Liver (tissue), 8 donors: ENCODE measurements at regions not wholly inside any gene's neighbourhood (a gene's known extent, or its start where the extent isn't known, plus 50 kb on each side); places are given as distances from the start of the nearest gene placed in this dataset.

Experiments
- DNase-seq: peaks from one replicate; pipeline ENCODE4 v3.0.0-alpha.2; 2017; ENCODE audit warnings: low spot score
- H3K27ac ChIP-seq, 2 donors: one replicate each; pipeline ENCODE4 v1.7.0; 2013; ENCODE audit warnings: inconsistent platforms in 2 of 2, low read length in 2 of 2, control low read depth in 1 of 2, low read depth in 1 of 2, mild to moderate bottlenecking in 1 of 2
- H3K27me3 ChIP-seq, 4 donors: one replicate each; pipeline versions ENCODE4 v1.6.1 to v1.7.0; 2013; ENCODE audit warnings: low read length in 3 of 4, inconsistent platforms in 1 of 4, mild to moderate bottlenecking in 1 of 4, moderate library complexity in 1 of 4; ENCODE audit not compliant: control insufficient read depth in 4 of 4, insufficient read depth in 4 of 4
- H3K36me3 ChIP-seq, 4 donors: one replicate each; pipeline versions ENCODE4 v1.6.1 to v1.7.0; 2013; ENCODE audit warnings: low read length in 3 of 4, mild to moderate bottlenecking in 3 of 4, low read depth in 1 of 4, moderate library complexity in 1 of 4; ENCODE audit not compliant: control insufficient read depth in 4 of 4, insufficient read depth in 3 of 4
- H3K4me1 ChIP-seq, 4 donors: one replicate each; pipeline versions ENCODE4 v1.6.1 to v1.7.0; 2013; ENCODE audit warnings: low read length in 3 of 4, mild to moderate bottlenecking in 3 of 4, moderate library complexity in 1 of 4; ENCODE audit not compliant: control insufficient read depth in 4 of 4, insufficient read depth in 4 of 4
- H3K4me3 ChIP-seq, 3 donors: one replicate each; pipeline versions ENCODE4 v1.6.1 to v1.7.0; 2013; ENCODE audit warnings: low read length in 3 of 3, control low read depth in 1 of 3, low read depth in 1 of 3, mild to moderate bottlenecking in 1 of 3
- H3K9ac ChIP-seq, 2 donors: one replicate each; pipeline ENCODE4 v1.7.0; 2013; ENCODE audit warnings: low read length in 2 of 2, mild to moderate bottlenecking in 2 of 2, moderate library complexity in 2 of 2, control low read depth in 1 of 2, low read depth in 1 of 2
- H3K9me3 ChIP-seq, 4 donors: one replicate each; pipeline versions ENCODE4 v1.6.1 to v1.7.0; 2013; ENCODE audit warnings: low read length in 3 of 4; ENCODE audit not compliant: control insufficient read depth in 4 of 4
- ATF3 ChIP-seq: IDR thresholded peaks from 2 replicates; pipeline ENCODE4 v1.6.1; 2016; ENCODE audit warnings: antibody characterized with exemption
- EGR1 ChIP-seq, 2 donors: IDR thresholded peaks; 2 replicates each; pipeline ENCODE4 v1.6.1; 2016 to 2018; ENCODE audit warnings: antibody characterized with exemption in 2 of 2, low read depth in 2 of 2
- FOXA1 ChIP-seq: IDR thresholded peaks from 2 replicates; pipeline ENCODE4 v1.6.1; 2016; ENCODE audit warnings: antibody characterized with exemption
- FOXA2 ChIP-seq: IDR thresholded peaks from 2 replicates; pipeline ENCODE4 v1.6.1; 2016; ENCODE audit warnings: antibody characterized with exemption
- GABPA ChIP-seq, 2 donors: IDR thresholded peaks in 1 of 2; conservative IDR thresholded peaks in 1 of 2; 2 replicates each; pipeline ENCODE4 v1.6.1; 2016; ENCODE audit warnings: antibody characterized with exemption in 2 of 2, mild to moderate bottlenecking in 1 of 2, moderate library complexity in 1 of 2
- HNF4A ChIP-seq, 2 donors: conservative IDR thresholded peaks; 2 replicates each; pipeline ENCODE4 v1.6.1; 2016; ENCODE audit warnings: antibody characterized with exemption in 2 of 2, mild to moderate bottlenecking in 2 of 2
- HNF4G ChIP-seq: IDR thresholded peaks from 2 replicates; pipeline ENCODE4 v1.6.1; 2016; ENCODE audit warnings: antibody characterized with exemption
- JUND ChIP-seq, 2 donors: IDR thresholded peaks; 2 replicates each; pipeline ENCODE4 v1.6.1; 2016; ENCODE audit warnings: antibody characterized with exemption in 2 of 2
- MAX ChIP-seq: IDR thresholded peaks from 2 replicates; pipeline ENCODE4 v1.6.1; 2016; ENCODE audit warnings: antibody characterized with exemption
- NR2F2 ChIP-seq: IDR thresholded peaks from 2 replicates; pipeline ENCODE4 v1.6.1; 2016; ENCODE audit warnings: antibody characterized with exemption
- RAD21 ChIP-seq, 2 donors: IDR thresholded peaks; 2 replicates each; pipeline ENCODE4 v1.6.1; 2016; ENCODE audit warnings: antibody characterized with exemption in 2 of 2, mild to moderate bottlenecking in 2 of 2
- RXRA ChIP-seq, 2 donors: IDR thresholded peaks; 2 replicates each; pipeline ENCODE4 v1.6.1; 2017 to 2018; ENCODE audit warnings: antibody characterized with exemption in 2 of 2, mild to moderate bottlenecking in 1 of 2
- SP1 ChIP-seq: IDR thresholded peaks from 2 replicates; pipeline ENCODE4 v1.6.1; 2018; ENCODE audit warnings: antibody characterized with exemption, mild to moderate bottlenecking
- TAF1 ChIP-seq: conservative IDR thresholded peaks from 2 replicates; pipeline ENCODE4 v1.6.1; 2016; ENCODE audit warnings: antibody characterized with exemption, mild to moderate bottlenecking
- YY1 ChIP-seq: IDR thresholded peaks from 2 replicates; pipeline ENCODE4 v1.6.1; 2016; ENCODE audit warnings: antibody characterized with exemption, mild to moderate bottlenecking
- WGBS: extraction: QIAGEN DNeasy Blood & Tissue Kit; methylation state at CpG from one replicate; pipeline ENCODE4 v1.1.7; 2013; 5-methylcytosine and 5-hydroxymethylcytosine counted together
- TF ChIP-seq, protein P1 (sequence below): IDR thresholded peaks from 2 replicates; pipeline ENCODE4 v1.6.1; 2016; ENCODE audit warnings: antibody characterized with exemption, mild to moderate bottlenecking
- TF ChIP-seq, protein P2 (sequence below): fragments of 150-350 bp; IDR thresholded peaks from 2 replicates; pipeline ENCODE4 v1.5.1; 2017; ENCODE audit warnings: improper control_type of control experiment, low read depth, low read length; ENCODE audit not compliant: missing input control
- TF ChIP-seq, protein P3 (sequence below): IDR thresholded peaks from 2 replicates; pipeline ENCODE4 v1.6.1; 2016; ENCODE audit warnings: antibody characterized with exemption
- donor health status: healthy.
- donor health status: healthy.
- donor health status: healthy.
- donor health status: healthy.
- donor health status: healthy.

DNA sequence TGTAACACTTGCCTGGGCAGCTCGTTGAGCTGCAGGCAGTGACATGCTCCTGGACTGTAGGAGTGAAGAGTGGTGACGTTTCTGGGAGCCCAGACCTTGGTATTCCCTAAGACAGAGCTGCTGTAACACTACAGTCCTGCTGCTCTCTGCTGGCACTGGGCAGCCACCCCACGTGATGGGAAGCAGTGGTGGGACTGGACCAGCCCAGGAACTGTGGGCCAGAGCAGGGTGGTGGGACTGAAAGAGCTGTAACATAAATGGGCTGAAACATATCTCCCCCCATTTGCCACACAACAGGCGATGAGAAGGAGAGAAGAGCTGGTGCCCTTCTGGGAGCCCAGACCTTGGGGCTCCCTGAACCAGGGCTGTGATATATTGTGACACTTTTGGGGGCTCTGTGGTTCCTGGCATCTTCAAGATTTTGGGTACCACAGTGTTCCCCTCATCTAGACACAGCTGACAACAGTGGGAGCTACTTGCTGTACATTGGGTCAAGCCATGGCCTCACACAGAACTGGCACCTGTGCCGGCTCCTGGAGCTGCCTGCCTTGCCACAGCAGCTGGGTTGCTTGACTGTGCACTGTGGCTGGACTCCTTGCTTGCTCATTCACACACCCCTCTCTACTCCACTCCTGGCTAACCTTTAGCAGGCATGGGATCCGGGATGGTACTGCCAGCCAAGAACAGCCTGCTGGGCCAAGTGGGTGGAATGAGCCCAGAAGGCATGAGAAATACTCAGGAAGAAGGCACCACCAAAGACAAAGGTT, 161.3 kb upstream of the PCDH15 start:
- TF ChIP-seq SP1, result no peak
- no peak for TF ChIP-seq NR2F2
- TF ChIP-seq, protein P1, sequence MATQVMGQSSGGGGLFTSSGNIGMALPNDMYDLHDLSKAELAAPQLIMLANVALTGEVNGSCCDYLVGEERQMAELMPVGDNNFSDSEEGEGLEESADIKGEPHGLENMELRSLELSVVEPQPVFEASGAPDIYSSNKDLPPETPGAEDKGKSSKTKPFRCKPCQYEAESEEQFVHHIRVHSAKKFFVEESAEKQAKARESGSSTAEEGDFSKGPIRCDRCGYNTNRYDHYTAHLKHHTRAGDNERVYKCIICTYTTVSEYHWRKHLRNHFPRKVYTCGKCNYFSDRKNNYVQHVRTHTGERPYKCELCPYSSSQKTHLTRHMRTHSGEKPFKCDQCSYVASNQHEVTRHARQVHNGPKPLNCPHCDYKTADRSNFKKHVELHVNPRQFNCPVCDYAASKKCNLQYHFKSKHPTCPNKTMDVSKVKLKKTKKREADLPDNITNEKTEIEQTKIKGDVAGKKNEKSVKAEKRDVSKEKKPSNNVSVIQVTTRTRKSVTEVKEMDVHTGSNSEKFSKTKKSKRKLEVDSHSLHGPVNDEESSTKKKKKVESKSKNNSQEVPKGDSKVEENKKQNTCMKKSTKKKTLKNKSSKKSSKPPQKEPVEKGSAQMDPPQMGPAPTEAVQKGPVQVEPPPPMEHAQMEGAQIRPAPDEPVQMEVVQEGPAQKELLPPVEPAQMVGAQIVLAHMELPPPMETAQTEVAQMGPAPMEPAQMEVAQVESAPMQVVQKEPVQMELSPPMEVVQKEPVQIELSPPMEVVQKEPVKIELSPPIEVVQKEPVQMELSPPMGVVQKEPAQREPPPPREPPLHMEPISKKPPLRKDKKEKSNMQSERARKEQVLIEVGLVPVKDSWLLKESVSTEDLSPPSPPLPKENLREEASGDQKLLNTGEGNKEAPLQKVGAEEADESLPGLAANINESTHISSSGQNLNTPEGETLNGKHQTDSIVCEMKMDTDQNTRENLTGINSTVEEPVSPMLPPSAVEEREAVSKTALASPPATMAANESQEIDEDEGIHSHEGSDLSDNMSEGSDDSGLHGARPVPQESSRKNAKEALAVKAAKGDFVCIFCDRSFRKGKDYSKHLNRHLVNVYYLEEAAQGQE, result no peak
- no peak for TF ChIP-seq EGR1 (IDR thresholded peaks at IDR 0.05; ENCODE audit: low read depth in 2 of 2)
- TF ChIP-seq FOXA1, result no peak
- TF ChIP-seq RAD21 (IDR thresholded peaks at IDR 0.05), result no peak
- TF ChIP-seq TAF1, result no peak
- TF ChIP-seq JUND (IDR thresholded peaks at IDR 0.05), result no peak
- TF ChIP-seq HNF4G, result no peak
- TF ChIP-seq ATF3, result no peak
- TF ChIP-seq FOXA2, result no peak
- TF ChIP-seq MAX, result no peak
- TF ChIP-seq HNF4A (conservative IDR thresholded peaks at IDR 0.05), result no peak
- TF ChIP-seq RXRA (IDR thresholded peaks at IDR 0.05), result no peak
- TF ChIP-seq, protein P2, sequence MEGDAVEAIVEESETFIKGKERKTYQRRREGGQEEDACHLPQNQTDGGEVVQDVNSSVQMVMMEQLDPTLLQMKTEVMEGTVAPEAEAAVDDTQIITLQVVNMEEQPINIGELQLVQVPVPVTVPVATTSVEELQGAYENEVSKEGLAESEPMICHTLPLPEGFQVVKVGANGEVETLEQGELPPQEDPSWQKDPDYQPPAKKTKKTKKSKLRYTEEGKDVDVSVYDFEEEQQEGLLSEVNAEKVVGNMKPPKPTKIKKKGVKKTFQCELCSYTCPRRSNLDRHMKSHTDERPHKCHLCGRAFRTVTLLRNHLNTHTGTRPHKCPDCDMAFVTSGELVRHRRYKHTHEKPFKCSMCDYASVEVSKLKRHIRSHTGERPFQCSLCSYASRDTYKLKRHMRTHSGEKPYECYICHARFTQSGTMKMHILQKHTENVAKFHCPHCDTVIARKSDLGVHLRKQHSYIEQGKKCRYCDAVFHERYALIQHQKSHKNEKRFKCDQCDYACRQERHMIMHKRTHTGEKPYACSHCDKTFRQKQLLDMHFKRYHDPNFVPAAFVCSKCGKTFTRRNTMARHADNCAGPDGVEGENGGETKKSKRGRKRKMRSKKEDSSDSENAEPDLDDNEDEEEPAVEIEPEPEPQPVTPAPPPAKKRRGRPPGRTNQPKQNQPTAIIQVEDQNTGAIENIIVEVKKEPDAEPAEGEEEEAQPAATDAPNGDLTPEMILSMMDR, result no peak
- TF ChIP-seq YY1, result no peak
- TF ChIP-seq GABPA (IDR thresholded peaks at IDR 0.05 in 1 of 2, conservative IDR thresholded peaks at IDR 0.05 in 1 of 2), result no peak
- TF ChIP-seq, protein P3, sequence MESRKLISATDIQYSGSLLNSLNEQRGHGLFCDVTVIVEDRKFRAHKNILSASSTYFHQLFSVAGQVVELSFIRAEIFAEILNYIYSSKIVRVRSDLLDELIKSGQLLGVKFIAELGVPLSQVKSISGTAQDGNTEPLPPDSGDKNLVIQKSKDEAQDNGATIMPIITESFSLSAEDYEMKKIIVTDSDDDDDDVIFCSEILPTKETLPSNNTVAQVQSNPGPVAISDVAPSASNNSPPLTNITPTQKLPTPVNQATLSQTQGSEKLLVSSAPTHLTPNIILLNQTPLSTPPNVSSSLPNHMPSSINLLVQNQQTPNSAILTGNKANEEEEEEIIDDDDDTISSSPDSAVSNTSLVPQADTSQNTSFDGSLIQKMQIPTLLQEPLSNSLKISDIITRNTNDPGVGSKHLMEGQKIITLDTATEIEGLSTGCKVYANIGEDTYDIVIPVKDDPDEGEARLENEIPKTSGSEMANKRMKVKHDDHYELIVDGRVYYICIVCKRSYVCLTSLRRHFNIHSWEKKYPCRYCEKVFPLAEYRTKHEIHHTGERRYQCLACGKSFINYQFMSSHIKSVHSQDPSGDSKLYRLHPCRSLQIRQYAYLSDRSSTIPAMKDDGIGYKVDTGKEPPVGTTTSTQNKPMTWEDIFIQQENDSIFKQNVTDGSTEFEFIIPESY, result no peak
- Histone ChIP-seq H3K4me3 (no peak overlapping the region), H3K27ac (no peak overlapping the region), H3K9ac (no peak overlapping the region), H3K4me1 (no peaks in the 10 kb centered on the region), H3K36me3 (no peaks in the 10 kb centered on the region), H3K27me3 (no peaks in the 10 kb centered on the region), H3K9me3 (peaks cover 0 to 10% (median 6%) of the 10 kb centered on the region in 4 donors)
- no peak for DNase-seq
- 60% methylated on average over 6 of the region's 6 CpGs for WGBS
